ENCODE measurements at regions not wholly inside any gene's neighbourhood (a gene's known extent, or its start where the extent isn't known, plus 50 kb on each side); places are given as distances from the start of the nearest gene placed in this dataset.

DNA sequence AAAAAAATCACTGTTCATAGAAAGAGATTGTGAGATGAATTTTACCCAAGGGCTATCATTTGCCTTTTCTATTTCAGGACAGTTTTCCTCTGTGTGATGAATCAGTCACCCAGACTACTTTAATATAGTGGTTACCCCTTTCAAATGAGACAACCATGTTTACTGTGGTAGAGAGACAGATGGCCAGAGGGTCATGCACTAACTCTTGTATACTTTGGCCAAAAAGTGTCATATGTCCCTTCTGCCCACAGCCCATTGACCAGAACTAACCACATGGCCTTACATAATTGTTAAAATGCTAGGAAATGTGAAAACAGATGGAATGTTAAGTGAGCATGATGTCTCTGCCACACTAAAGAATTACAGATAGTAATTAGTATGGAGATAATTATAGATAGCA, 498.7 kb downstream of the DACH1 start:
- no peaks in the 10 kb centered on the region for H4K20me1 ChIP-seq (ENCODE audit: insufficient read depth, low read length)
- no peak overlapping the region for H3K27ac ChIP-seq (ENCODE audit: low read length)
- no peak overlapping the region for H3K9ac ChIP-seq (ENCODE audit: low read length)
- H3K9me3 ChIP-seq (ENCODE audit: insufficient read depth, low read length) = no peaks in the 10 kb centered on the region
- no peak for TF ChIP-seq EZH2phosphoT487 (IDR thresholded peaks at IDR 0.05; ENCODE audit: low read depth)
- TF ChIP-seq, protein P1, sequence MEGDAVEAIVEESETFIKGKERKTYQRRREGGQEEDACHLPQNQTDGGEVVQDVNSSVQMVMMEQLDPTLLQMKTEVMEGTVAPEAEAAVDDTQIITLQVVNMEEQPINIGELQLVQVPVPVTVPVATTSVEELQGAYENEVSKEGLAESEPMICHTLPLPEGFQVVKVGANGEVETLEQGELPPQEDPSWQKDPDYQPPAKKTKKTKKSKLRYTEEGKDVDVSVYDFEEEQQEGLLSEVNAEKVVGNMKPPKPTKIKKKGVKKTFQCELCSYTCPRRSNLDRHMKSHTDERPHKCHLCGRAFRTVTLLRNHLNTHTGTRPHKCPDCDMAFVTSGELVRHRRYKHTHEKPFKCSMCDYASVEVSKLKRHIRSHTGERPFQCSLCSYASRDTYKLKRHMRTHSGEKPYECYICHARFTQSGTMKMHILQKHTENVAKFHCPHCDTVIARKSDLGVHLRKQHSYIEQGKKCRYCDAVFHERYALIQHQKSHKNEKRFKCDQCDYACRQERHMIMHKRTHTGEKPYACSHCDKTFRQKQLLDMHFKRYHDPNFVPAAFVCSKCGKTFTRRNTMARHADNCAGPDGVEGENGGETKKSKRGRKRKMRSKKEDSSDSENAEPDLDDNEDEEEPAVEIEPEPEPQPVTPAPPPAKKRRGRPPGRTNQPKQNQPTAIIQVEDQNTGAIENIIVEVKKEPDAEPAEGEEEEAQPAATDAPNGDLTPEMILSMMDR (IDR thresholded peaks at IDR 0.05; ENCODE audit: low read depth, low read length) = no peak
- no peaks in the 10 kb centered on the region for H3K27me3 ChIP-seq (ENCODE audit: low read depth, low read length)
- no peaks in the 10 kb centered on the region for H3K4me1 ChIP-seq (ENCODE audit: low read length)
- no peak overlapping the region for H3K4me3 ChIP-seq (ENCODE audit: low read length)
- H3K79me2 ChIP-seq (ENCODE audit: low read length) = no peaks in the 10 kb centered on the region
- H3K4me2 ChIP-seq (ENCODE audit: low read length) = no peak overlapping the region
- no peak overlapping the region for H2AFZ ChIP-seq (ENCODE audit: low read depth, low read length)
- H3K36me3 ChIP-seq (replicated peaks; ENCODE audit: low read depth, low read length) = no peaks in the 10 kb centered on the region

DNA sequence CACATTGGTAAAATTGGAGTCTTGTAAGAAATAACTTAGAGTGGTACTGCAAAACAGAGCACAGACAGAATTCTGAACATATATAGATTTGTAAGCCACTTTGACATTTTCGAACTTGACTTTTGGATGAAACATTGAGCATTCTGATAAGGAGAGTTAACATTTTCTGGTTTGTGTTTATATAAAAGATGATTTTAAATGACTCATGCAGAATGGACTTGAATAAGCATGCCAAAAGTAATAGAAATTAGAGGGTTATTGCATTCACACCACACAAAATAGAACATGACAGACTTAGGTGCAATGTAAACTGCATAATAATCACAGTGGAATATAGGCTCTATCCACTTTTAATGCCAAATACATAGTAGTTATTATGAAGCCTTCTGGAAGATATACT, 507.0 kb downstream of the DACH1 start:
- Histone ChIP-seq H3K4me2 (ENCODE audit: low read length) (no peak overlapping the region), H2AFZ (ENCODE audit: low read depth, low read length) (0 out of 2 replicates have a peak overlapping the region, but pooled peaks have one; percentile 37), H3K79me2 (ENCODE audit: low read length) (no peaks in the 10 kb centered on the region), H4K20me1 (ENCODE audit: insufficient read depth, low read length) (no peaks in the 10 kb centered on the region), H3K27me3 (ENCODE audit: low read depth, low read length) (no peaks in the 10 kb centered on the region), H3K4me1 (ENCODE audit: low read length) (no peaks in the 10 kb centered on the region), H3K9ac (ENCODE audit: low read length) (no peak overlapping the region), H3K4me3 (ENCODE audit: low read length) (no peak overlapping the region), H3K9me3 (ENCODE audit: insufficient read depth, low read length) (no peaks in the 10 kb centered on the region), H3K36me3 (replicated peaks; ENCODE audit: low read depth, low read length) (no peaks in the 10 kb centered on the region), H3K27ac (ENCODE audit: low read length) (no peak overlapping the region)
- TF ChIP-seq EZH2phosphoT487 (IDR thresholded peaks at IDR 0.05; ENCODE audit: low read depth) = no peak
- TF ChIP-seq, protein P1 (IDR thresholded peaks at IDR 0.05; ENCODE audit: low read depth, low read length) = no peak

DNA sequence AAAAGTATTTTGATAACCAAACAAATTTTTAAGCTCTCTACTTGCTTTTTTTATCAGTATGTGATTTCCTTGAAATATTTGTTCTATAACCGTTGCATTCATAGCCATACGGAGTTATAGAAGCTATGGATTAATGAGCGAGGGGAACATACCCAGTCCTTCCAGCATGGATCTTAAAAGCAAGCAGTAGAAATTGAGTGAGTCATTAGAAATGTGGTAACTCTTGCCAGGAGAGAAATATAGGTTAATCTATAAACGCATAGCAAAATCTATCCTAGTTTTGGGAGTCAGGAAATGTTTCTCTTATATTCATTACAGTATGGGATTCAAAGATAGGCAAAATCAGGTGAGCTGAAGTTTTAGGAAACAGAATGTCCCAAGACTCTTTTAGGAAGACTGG, 507.4 kb downstream of the DACH1 start:
- H4K20me1 ChIP-seq (ENCODE audit: insufficient read depth, low read length) = no peaks in the 10 kb centered on the region
- TF ChIP-seq, protein P1 (IDR thresholded peaks at IDR 0.05; ENCODE audit: low read depth, low read length) = no peak
- no peak for TF ChIP-seq EZH2phosphoT487 (IDR thresholded peaks at IDR 0.05; ENCODE audit: low read depth)
- no peaks in the 10 kb centered on the region for H3K9me3 ChIP-seq (ENCODE audit: insufficient read depth, low read length)
- H3K27me3 ChIP-seq (ENCODE audit: low read depth, low read length) = no peaks in the 10 kb centered on the region
- no peaks in the 10 kb centered on the region for H3K79me2 ChIP-seq (ENCODE audit: low read length)
- H3K4me1 ChIP-seq (ENCODE audit: low read length) = no peaks in the 10 kb centered on the region
- no peak overlapping the region for H3K27ac ChIP-seq (ENCODE audit: low read length)
- H3K4me2 ChIP-seq (ENCODE audit: low read length) = no peak overlapping the region
- H3K9ac ChIP-seq (ENCODE audit: low read length) = no peak overlapping the region
- no peak overlapping the region for H3K4me3 ChIP-seq (ENCODE audit: low read length)
- H3K36me3 ChIP-seq (replicated peaks; ENCODE audit: low read depth, low read length) = no peaks in the 10 kb centered on the region
- H2AFZ ChIP-seq (ENCODE audit: low read depth, low read length) = 0 out of 2 replicates have a peak overlapping the region, but pooled peaks have one; percentile 37

DNA sequence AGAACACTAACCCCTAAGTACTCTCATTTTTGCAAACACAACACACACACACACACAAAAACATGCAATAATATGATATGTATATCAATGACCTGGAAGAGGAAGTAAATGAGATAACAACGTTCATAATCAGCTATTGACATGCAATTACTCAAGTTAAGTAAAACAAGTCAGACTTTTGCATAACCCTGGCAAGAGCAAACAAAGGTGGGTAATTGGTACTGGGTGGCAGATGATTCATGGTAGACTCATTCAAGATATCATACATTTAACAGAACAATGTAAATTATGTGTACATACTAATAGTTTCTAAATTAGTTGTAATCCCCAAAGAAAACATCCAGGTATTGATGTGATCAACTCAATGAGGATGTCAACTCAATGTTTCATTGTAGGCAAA, 508.8 kb downstream of the DACH1 start:
- H3K27ac ChIP-seq (ENCODE audit: low read length) = no peak overlapping the region
- no peak overlapping the region for H3K4me2 ChIP-seq (ENCODE audit: low read length)
- no peaks in the 10 kb centered on the region for H3K36me3 ChIP-seq (replicated peaks; ENCODE audit: low read depth, low read length)
- no peaks in the 10 kb centered on the region for H4K20me1 ChIP-seq (ENCODE audit: insufficient read depth, low read length)
- no peaks in the 10 kb centered on the region for H3K79me2 ChIP-seq (ENCODE audit: low read length)
- H3K9ac ChIP-seq (ENCODE audit: low read length) = no peak overlapping the region
- no peaks in the 10 kb centered on the region for H3K4me1 ChIP-seq (ENCODE audit: low read length)
- H2AFZ ChIP-seq (ENCODE audit: low read depth, low read length) = no peak overlapping the region
- no peaks in the 10 kb centered on the region for H3K27me3 ChIP-seq (ENCODE audit: low read depth, low read length)
- TF ChIP-seq EZH2phosphoT487 (IDR thresholded peaks at IDR 0.05; ENCODE audit: low read depth) = no peak
- TF ChIP-seq, protein P1 (IDR thresholded peaks at IDR 0.05; ENCODE audit: low read depth, low read length) = no peak
- no peak overlapping the region for H3K4me3 ChIP-seq (ENCODE audit: low read length)
- no peaks in the 10 kb centered on the region for H3K9me3 ChIP-seq (ENCODE audit: insufficient read depth, low read length)

Measured in OCI-LY3 (cell line).